DMS 273 treated with DMSO at 0.1 percent for 48 hours (cell line): ENCODE measurements at regions not wholly inside any gene's neighbourhood (a gene's known extent, or its start where the extent isn't known, plus 50 kb on each side); places are given as distances from the start of the nearest gene placed in this dataset.
"Not testable (repeated sequence)": the region's sequence is repeated elsewhere in the genome, so short reads cannot be mapped to it uniquely, and the experiment has no call there.

ENCODE experiments used
- DNase-seq: peaks from one replicate; lab custom pipeline; 2025; lab: John Stamatoyannopoulos, UW

GRCh38 chr2:12618576-12618975 is 98.2 kb upstream of the TRIB2 start:
- no peak for DNase-seq

- no peak for DNase-seq
Observed at GRCh38 chr2:12619975-12620374, 96.8 kb upstream of the TRIB2 start.

GRCh38 chr2:12620759-12621158 is 96.0 kb upstream of the TRIB2 start:
- DNase-seq: no peak

- DNase-seq: no peak
Observed at GRCh38 chr2:12623051-12623450, 93.7 kb upstream of the TRIB2 start.

- DNase-seq: no peak
Observed at GRCh38 chr2:12624384-12624783, 92.4 kb upstream of the TRIB2 start.

GRCh38 chr2:12624905-12625598 is 91.7 kb upstream of the TRIB2 start:
- no peak for DNase-seq

- not testable (repeated sequence) for DNase-seq
Observed at GRCh38 chr2:12628541-12628940, 88.2 kb upstream of the TRIB2 start.

GRCh38 chr2:12636837-12637581 is 79.7 kb upstream of the TRIB2 start:
- DNase-seq: no peak

- DNase-seq: no peak
Observed at GRCh38 chr2:12637754-12638153, 79.0 kb upstream of the TRIB2 start.

GRCh38 chr2:12641441-12641840 is 75.3 kb upstream of the TRIB2 start:
- DNase-seq: no peak

- DNase-seq: no peak
Observed at GRCh38 chr2:12642332-12642731, 74.4 kb upstream of the TRIB2 start.

GRCh38 chr2:12642859-12643258 is 73.9 kb upstream of the TRIB2 start:
- no peak for DNase-seq

- DNase-seq: no peak
Observed at GRCh38 chr2:12649602-12650400, 66.9 kb upstream of the TRIB2 start.

GRCh38 chr2:12651641-12652040 is 65.1 kb upstream of the TRIB2 start:
- no peak for DNase-seq

GRCh38 chr2:12652723-12653122 is 64.0 kb upstream of the TRIB2 start:
- DNase-seq: no peak

- DNase-seq: no peak
Observed at GRCh38 chr2:12657560-12657959, 59.2 kb upstream of the TRIB2 start.

GRCh38 chr2:12658310-12658945 is 58.3 kb upstream of the TRIB2 start:
- DNase-seq: no peak

GRCh38 chr2:12661489-12661888 is 55.2 kb upstream of the TRIB2 start:
- DNase-seq: no peak

- DNase-seq: no peak
Observed at GRCh38 chr2:12663306-12664037, 53.3 kb upstream of the TRIB2 start.

GRCh38 chr2:12665334-12665733 is 51.4 kb upstream of the TRIB2 start:
- no peak for DNase-seq

GRCh38 chr2:12666445-12666844 is 50.3 kb upstream of the TRIB2 start:
- DNase-seq: no peak
